HepG2 (cell line): ENCODE measurements at regions not wholly inside any gene's neighbourhood (a gene's known extent, or its start where the extent isn't known, plus 50 kb on each side); places are given as distances from the start of the nearest gene placed in this dataset.

Source experiments
- ATAC-seq: fragments of 200-7000 bp; cut with Tn5 transposase; 3 replicates; pipeline ENCODE4 v1.9.1; 2020; ENCODE audit warnings: mild to moderate bottlenecking, moderate library complexity
- BruUV-seq: library from RNA; stranded (reverse); fragments of 400-500 nt; replicated peaks from 2 replicates; lab custom pipeline; 2021; lab: Mats Ljungman, UMichigan
- CTCF ChIA-PET: fragments of 300-600 bp; formaldehyde crosslinking; extraction: SDS; loops from one replicate; lab custom pipeline; 2021; ENCODE audit warnings: low total read pairs, inconsistent platforms, low intra/inter-chr PET ratio; lab: Yijun Ruan, JAX
- POLR2A ChIA-PET: fragments of 350-600 bp; sonication (Branson Sonifier 250); formaldehyde crosslinking; loops from one replicate; lab custom pipeline; 2020; ENCODE audit warnings: antibody characterized with exemption, inconsistent platforms; lab: Yijun Ruan, JAX
- DNase-seq: peaks from one replicate; pipeline ENCODE4 v3.0.0-alpha.2; 2015; ENCODE audit warnings: low spot score
- FAIRE-seq: peaks from 3 replicates; lab custom pipeline; 2011; peaks lifted over from hg19 to GRCh38; lab: Jason Lieb, UNC
- H2AFZ ChIP-seq: one replicate; pipeline ENCODE4 v1.6.1; 2011; ENCODE audit warnings: low read length, inconsistent platforms
- H3K27ac ChIP-seq: fragments of 300-600 bp; 3 replicates; pipeline ENCODE4 v1.8.0; 2011; ENCODE audit warnings: mixed run types, mild to moderate bottlenecking, mixed read lengths, low read length, inconsistent platforms; ENCODE audit not compliant: insufficient read depth; ENCODE audit errors: extremely low read length
- H3K27me3 ChIP-seq, 2 experiments: fragments of 200-600 bp in 1 of 2; 2 replicates in 1 of 2; 3 replicates in 1 of 2; pipeline versions ENCODE4 v1.6.0 to v1.8.0; 2011; ENCODE audit warnings: low read length in 2 of 2, mild to moderate bottlenecking in 2 of 2, moderate library complexity in 2 of 2, inconsistent platforms in 1 of 2; ENCODE audit not compliant: insufficient read depth in 2 of 2, control insufficient read depth in 1 of 2
- H3K36me3 ChIP-seq, 2 experiments: fragments of 200-600 bp in 1 of 2; replicated peaks in 1 of 2; 2 replicates in 1 of 2; 3 replicates in 1 of 2; pipeline versions ENCODE4 v1.5.1 to v1.8.0; 2011; ENCODE audit warnings: low read length in 2 of 2, inconsistent platforms in 1 of 2; ENCODE audit not compliant: insufficient read depth in 2 of 2, control insufficient read depth in 1 of 2
- H3K4me1 ChIP-seq: 2 replicates; pipeline ENCODE4 v1.5.1; 2012; ENCODE audit warnings: low read length, inconsistent platforms; ENCODE audit not compliant: insufficient read depth
- H3K4me2 ChIP-seq: 2 replicates; pipeline ENCODE4 v1.6.0; 2011; ENCODE audit warnings: low read depth, low read length, inconsistent platforms
- H3K4me3 ChIP-seq, 3 experiments: fragments of 200-600 bp in 1 of 3; sonication (generic), shearing (Covaris generic) in 1 of 3; replicated peaks in 1 of 3; 2 replicates each; pipeline ENCODE4 v1.5.1; 2011 to 2016; ENCODE audit warnings: low read length in 3 of 3, inconsistent platforms in 2 of 3, low read depth in 2 of 3, mild to moderate bottlenecking in 2 of 3, control low read depth in 1 of 3, mixed read lengths in 1 of 3; ENCODE audit not compliant: insufficient read depth in 1 of 3
- H3K79me2 ChIP-seq: one replicate; pipeline ENCODE4 v1.6.1; 2011; ENCODE audit warnings: low read length, inconsistent platforms; ENCODE audit not compliant: insufficient read depth
- H3K9ac ChIP-seq: 2 replicates; pipeline ENCODE4 v1.6.0; 2011; ENCODE audit warnings: mild to moderate bottlenecking, low read depth, low read length, inconsistent platforms; ENCODE audit not compliant: insufficient read depth
- H3K9me3 ChIP-seq: 2 replicates; pipeline ENCODE4 v1.5.1; 2012; ENCODE audit warnings: mild to moderate bottlenecking, low read length
- H4K20me1 ChIP-seq: 2 replicates; pipeline ENCODE4 v1.6.0; 2011; ENCODE audit warnings: inconsistent platforms, mild to moderate bottlenecking, low read length, moderate library complexity; ENCODE audit not compliant: insufficient read depth
- ADNP ChIP-seq: sonication (generic); formaldehyde crosslinking; IDR thresholded peaks from 2 replicates; pipeline ENCODE4 v1.4.0; 2020; ENCODE audit warnings: missing genetic modification reagents
- HMGXB3 ChIP-seq: sonication (generic); formaldehyde crosslinking; IDR thresholded peaks from 2 replicates; pipeline ENCODE4 v1.4.0; 2020; ENCODE audit warnings: missing genetic modification reagents, borderline replicate concordance
- HNRNPH1 ChIP-seq: fragments of 200-400 bp; formaldehyde crosslinking; optimal IDR thresholded peaks from 2 replicates; pipeline ENCODE3; 2017; ENCODE audit warnings: mild to moderate bottlenecking, low read depth, low read length
- LBX2 ChIP-seq: sonication (generic); formaldehyde crosslinking; IDR thresholded peaks from 2 replicates; pipeline ENCODE4 v1.5.0; 2020; ENCODE audit warnings: missing genetic modification reagents, mild to moderate bottlenecking, borderline replicate concordance
- MAFF ChIP-seq: IDR thresholded peaks from 2 replicates; pipeline ENCODE4 v1.6.1; 2011; ENCODE audit warnings: low read depth, low read length, improper control_type of control experiment
- NONO ChIP-seq, 2 experiments: fragments of 450-650 bp in 1 of 2; sonication (generic) in 1 of 2; formaldehyde crosslinking in 1 of 2; IDR thresholded peaks in 1 of 2; conservative IDR thresholded peaks in 1 of 2; 2 replicates each; pipeline versions ENCODE4 v1.6.1 to v1.8.0; 2017 to 2022; ENCODE audit warnings: mild to moderate bottlenecking in 1 of 2, missing genetic modification reagents in 1 of 2, moderate library complexity in 1 of 2
- PHF21A ChIP-seq: sonication (generic); formaldehyde crosslinking; IDR thresholded peaks from 2 replicates; pipeline ENCODE4 v1.5.0; 2020; ENCODE audit warnings: mild to moderate bottlenecking, missing genetic modification reagents
- SOX5 ChIP-seq: IDR thresholded peaks from 2 replicates; pipeline ENCODE4 v1.6.1; 2016; ENCODE audit warnings: borderline replicate concordance
- TARDBP ChIP-seq: sonication (generic); formaldehyde crosslinking; IDR thresholded peaks from 2 replicates; pipeline ENCODE4 v1.8.0; 2022; ENCODE audit warnings: mild to moderate bottlenecking, missing genetic modification reagents
- ZNF564 ChIP-seq: sonication (generic); formaldehyde crosslinking; IDR thresholded peaks from 2 replicates; pipeline ENCODE4 v1.8.1; 2023; ENCODE audit warnings: mild to moderate bottlenecking, missing genetic modification reagents
- ZNF678 ChIP-seq: sonication (generic); formaldehyde crosslinking; IDR thresholded peaks from 2 replicates; pipeline ENCODE4 v1.4.0; 2020; ENCODE audit warnings: mild to moderate bottlenecking, missing genetic modification reagents
- ZNF724P ChIP-seq: sonication (generic); formaldehyde crosslinking; IDR thresholded peaks from 2 replicates; pipeline ENCODE4 v1.8.0; 2022; ENCODE audit warnings: missing genetic modification reagents, borderline replicate concordance
- in situ Hi-C: cut with HindIII; loops from 2 replicates; pipeline ENCODE4 v1.10.0; 2017; ENCODE audit warnings: low pct_unique_long_range_greater_than_20kb; ENCODE audit not compliant: extremely low pct_ligation_motif_present
- intact Hi-C: fragments of 100-400 bp; cut with micrococcal nuclease; formaldehyde crosslinking; loops from one replicate; pipeline ENCODE4 v1.10.0; 2022; ENCODE audit not compliant: unreplicated experiment
- TF ChIP-seq, protein P1 (sequence below): sonication (generic); formaldehyde crosslinking; IDR thresholded peaks from 2 replicates; pipeline ENCODE4 v1.4.0; 2020; ENCODE audit warnings: missing genetic modification reagents, borderline replicate concordance
- TF ChIP-seq, protein P2 (sequence below): sonication (generic); formaldehyde crosslinking; IDR thresholded peaks from 2 replicates; pipeline ENCODE4 v1.9.0; 2022; ENCODE audit warnings: missing genetic modification reagents, mild to moderate bottlenecking, borderline replicate concordance

- no peaks in the 10 kb centered on the region for H3K27me3 ChIP-seq
- no TSS peak for BruUV-seq
- no peak overlapping the region for H2AFZ ChIP-seq
- H3K4me3 ChIP-seq: no peak overlapping the region
- no peaks in the 10 kb centered on the region for H3K4me1 ChIP-seq
- H3K9me3 ChIP-seq: no peaks in the 10 kb centered on the region
- no peak for ATAC-seq
- H3K9ac ChIP-seq: no peak overlapping the region
- POLR2A ChIA-PET: no interaction called here
- TF ChIP-seq, protein P1, sequence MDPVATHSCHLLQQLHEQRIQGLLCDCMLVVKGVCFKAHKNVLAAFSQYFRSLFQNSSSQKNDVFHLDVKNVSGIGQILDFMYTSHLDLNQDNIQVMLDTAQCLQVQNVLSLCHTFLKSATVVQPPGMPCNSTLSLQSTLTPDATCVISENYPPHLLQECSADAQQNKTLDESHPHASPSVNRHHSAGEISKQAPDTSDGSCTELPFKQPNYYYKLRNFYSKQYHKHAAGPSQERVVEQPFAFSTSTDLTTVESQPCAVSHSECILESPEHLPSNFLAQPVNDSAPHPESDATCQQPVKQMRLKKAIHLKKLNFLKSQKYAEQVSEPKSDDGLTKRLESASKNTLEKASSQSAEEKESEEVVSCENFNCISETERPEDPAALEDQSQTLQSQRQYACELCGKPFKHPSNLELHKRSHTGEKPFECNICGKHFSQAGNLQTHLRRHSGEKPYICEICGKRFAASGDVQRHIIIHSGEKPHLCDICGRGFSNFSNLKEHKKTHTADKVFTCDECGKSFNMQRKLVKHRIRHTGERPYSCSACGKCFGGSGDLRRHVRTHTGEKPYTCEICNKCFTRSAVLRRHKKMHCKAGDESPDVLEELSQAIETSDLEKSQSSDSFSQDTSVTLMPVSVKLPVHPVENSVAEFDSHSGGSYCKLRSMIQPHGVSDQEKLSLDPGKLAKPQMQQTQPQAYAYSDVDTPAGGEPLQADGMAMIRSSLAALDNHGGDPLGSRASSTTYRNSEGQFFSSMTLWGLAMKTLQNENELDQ (CRISPR knock-in tag): no peak
- TF ChIP-seq PHF21A (no peak), HMGXB3 (CRISPR knock-in tag) (no peak), TARDBP (CRISPR knock-in tag) (no peak), HNRNPH1 (no peak), ZNF678 (no peak), NONO (IDR thresholded peaks at IDR 0.05) (no peak), NONO (CRISPR knock-in tag; conservative IDR thresholded peaks at IDR 0.05) (no peak), SOX5 (CRISPR knock-in tag) (no peak), MAFF (no peak), LBX2 (CRISPR knock-in tag) (no peak), ADNP (CRISPR knock-in tag) (no peak), ZNF724P (CRISPR knock-in tag) (no peak), ZNF564 (CRISPR knock-in tag) (no peak)
- TF ChIP-seq, protein P2, sequence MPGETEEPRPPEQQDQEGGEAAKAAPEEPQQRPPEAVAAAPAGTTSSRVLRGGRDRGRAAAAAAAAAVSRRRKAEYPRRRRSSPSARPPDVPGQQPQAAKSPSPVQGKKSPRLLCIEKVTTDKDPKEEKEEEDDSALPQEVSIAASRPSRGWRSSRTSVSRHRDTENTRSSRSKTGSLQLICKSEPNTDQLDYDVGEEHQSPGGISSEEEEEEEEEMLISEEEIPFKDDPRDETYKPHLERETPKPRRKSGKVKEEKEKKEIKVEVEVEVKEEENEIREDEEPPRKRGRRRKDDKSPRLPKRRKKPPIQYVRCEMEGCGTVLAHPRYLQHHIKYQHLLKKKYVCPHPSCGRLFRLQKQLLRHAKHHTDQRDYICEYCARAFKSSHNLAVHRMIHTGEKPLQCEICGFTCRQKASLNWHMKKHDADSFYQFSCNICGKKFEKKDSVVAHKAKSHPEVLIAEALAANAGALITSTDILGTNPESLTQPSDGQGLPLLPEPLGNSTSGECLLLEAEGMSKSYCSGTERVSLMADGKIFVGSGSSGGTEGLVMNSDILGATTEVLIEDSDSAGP: no peak
- TF ChIP-seq, all 625 proteins: peak for 0
- in situ Hi-C loops: loop anchor here (25.0 kb wide), 1 partner anchor 1543 kb away; the partner anchor contains the start of gene CITED2
- Histone ChIP-seq H4K20me1 (no peaks in the 10 kb centered on the region), H3K27ac (no peak overlapping the region), H3K79me2 (no peaks in the 10 kb centered on the region), H3K4me2 (no peak overlapping the region), H3K36me3 (no peaks in the 10 kb centered on the region)
- FAIRE-seq (no peak), DNase-seq (no peak)
- CTCF ChIA-PET: no interaction called here
- intact Hi-C loops: no loop called here
These were observed 1227.0 kb upstream of the GJE1 start for GRCh38 chr6:140905724-140906123.
